Right atrium auricular region (tissue), 2 donors: ENCODE measurements at regions not wholly inside any gene's neighbourhood (a gene's known extent, or its start where the extent isn't known, plus 50 kb on each side); places are given as distances from the start of the nearest gene placed in this dataset.

Experiments
- DNase-seq: peaks from one replicate; pipeline ENCODE4 v3.0.0-alpha.2; 2019; ENCODE audit warnings: low spot score
- H3K27ac ChIP-seq, 2 donors: fragments of 200-600 bp; sonication (generic); 1 replicate in 1 of 2; 2 replicates in 1 of 2; pipeline ENCODE4 v1.5.1; 2016 to 2019
- H3K27me3 ChIP-seq, 2 donors: fragments of 200-600 bp; sonication (generic); one replicate each; pipeline versions ENCODE4 v1.5.1 to v1.6.0; 2017 to 2019
- H3K36me3 ChIP-seq: fragments of 200-600 bp; sonication (generic); one replicate; pipeline ENCODE4 v1.5.1; 2016
- H3K4me1 ChIP-seq, 2 donors: fragments of 200-600 bp; sonication (generic); one replicate each; pipeline versions ENCODE4 v1.5.1 to v1.6.0; 2017 to 2019
- H3K4me3 ChIP-seq, 2 donors: fragments of 200-600 bp; sonication (generic); 1 replicate in 1 of 2; 2 replicates in 1 of 2; pipeline ENCODE4 v1.5.1; 2017 to 2019; ENCODE audit warnings: mild to moderate bottlenecking in 1 of 2, moderate library complexity in 1 of 2
- H3K9me3 ChIP-seq, 2 donors: fragments of 200-600 bp; sonication (generic); one replicate each; pipeline ENCODE4 v1.5.1; 2019
- CTCF ChIP-seq, 2 donors: fragments of 200-600 bp; sonication (generic); IDR thresholded peaks; one replicate each; pipeline ENCODE4 v1.5.1; 2019; ENCODE audit warnings: antibody characterized with exemption in 2 of 2

DNA sequence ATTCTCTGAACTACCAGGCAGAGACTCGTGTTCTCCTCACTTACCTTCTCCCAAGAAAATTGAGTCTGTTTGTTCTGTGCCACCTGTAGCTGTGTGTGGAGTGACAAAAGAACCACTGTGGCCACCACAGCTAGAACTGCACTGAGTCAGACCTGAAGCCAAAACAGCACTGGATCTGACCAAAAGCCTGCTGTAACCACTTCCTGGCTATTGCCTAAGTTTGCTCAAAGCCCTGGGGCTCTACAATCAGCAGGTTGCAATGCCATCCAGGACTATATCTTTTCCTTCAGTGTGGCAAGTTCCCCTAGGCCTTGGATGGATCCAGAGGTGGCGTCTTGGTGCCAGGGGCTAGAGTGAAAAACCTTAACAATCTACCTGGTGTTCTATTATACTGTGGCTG is 449.1 kb downstream of the FAM133A start:
- no peaks in the 10 kb centered on the region for H3K4me1 ChIP-seq
- no peak overlapping the region for H3K4me3 ChIP-seq
- H3K27me3 ChIP-seq, result no peaks in the 10 kb centered on the region
- H3K9me3 ChIP-seq, result no peaks in the 10 kb centered on the region
- TF ChIP-seq CTCF (IDR thresholded peaks at IDR 0.05), result no peak
- DNase-seq, result no peak
- H3K36me3 ChIP-seq, result no peaks in the 10 kb centered on the region
- H3K27ac ChIP-seq, result no peak overlapping the region

- Histone ChIP-seq H3K4me3 (no peak overlapping the region), H3K27ac (no peak overlapping the region), H3K27me3 (no peaks in the 10 kb centered on the region), H3K36me3 (no peaks in the 10 kb centered on the region), H3K9me3 (no peaks in the 10 kb centered on the region), H3K4me1 (no peaks in the 10 kb centered on the region)
- DNase-seq, result no peak
- TF ChIP-seq CTCF (IDR thresholded peaks at IDR 0.05), result no peak
These were observed 489.0 kb downstream of the FAM133A start for GRCh38 chrX:94162971-94163370.

DNA sequence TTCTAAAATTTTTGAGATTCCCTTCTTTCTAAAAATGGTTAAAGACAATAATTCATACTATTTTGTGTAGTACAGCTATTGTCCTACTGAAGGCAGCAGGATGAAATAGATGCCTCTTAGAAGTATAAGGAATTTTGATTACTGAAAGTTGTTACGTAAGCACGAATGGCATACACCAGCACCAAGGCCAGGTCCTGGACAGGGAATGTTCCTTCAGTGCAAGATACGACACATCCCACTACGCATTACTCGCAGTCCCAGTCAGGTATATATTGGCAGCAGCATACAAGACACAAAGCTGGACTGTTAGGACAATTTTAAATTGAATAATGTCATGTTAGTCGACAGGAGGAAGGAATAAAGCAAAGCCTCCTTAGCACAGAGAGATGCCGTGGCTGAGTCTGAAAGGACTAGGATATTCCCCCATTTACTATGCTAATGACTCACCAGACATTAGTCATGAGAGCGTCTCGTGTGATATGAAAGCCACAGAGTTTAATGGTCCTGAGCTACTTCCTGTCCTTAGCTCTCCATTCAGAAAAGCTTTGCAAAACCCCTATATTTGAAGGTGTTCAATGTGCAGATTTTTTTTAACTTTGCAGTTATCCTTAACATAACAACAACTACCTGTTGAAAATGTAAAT is 504.3 kb downstream of the FAM133A start:
- Histone ChIP-seq H3K4me3 (no peak overlapping the region), H3K27ac (no peak overlapping the region), H3K36me3 (no peaks in the 10 kb centered on the region), H3K9me3 (peaks cover 0 to 6% of the 10 kb centered on the region in 2 donors), H3K4me1 (no peaks in the 10 kb centered on the region), H3K27me3 (no peaks in the 10 kb centered on the region)
- no peak for TF ChIP-seq CTCF (IDR thresholded peaks at IDR 0.05)
- no peak for DNase-seq

GRCh38 chrX:94204524-94204923 is 530.5 kb downstream of the FAM133A start:
- Histone ChIP-seq H3K36me3 (no peaks in the 10 kb centered on the region), H3K9me3 (no peaks in the 10 kb centered on the region), H3K27me3 (no peaks in the 10 kb centered on the region), H3K4me1 (no peaks in the 10 kb centered on the region), H3K27ac (no peak overlapping the region), H3K4me3 (no peak overlapping the region)
- no peak for DNase-seq
- TF ChIP-seq CTCF (IDR thresholded peaks at IDR 0.05), result no peak

DNA sequence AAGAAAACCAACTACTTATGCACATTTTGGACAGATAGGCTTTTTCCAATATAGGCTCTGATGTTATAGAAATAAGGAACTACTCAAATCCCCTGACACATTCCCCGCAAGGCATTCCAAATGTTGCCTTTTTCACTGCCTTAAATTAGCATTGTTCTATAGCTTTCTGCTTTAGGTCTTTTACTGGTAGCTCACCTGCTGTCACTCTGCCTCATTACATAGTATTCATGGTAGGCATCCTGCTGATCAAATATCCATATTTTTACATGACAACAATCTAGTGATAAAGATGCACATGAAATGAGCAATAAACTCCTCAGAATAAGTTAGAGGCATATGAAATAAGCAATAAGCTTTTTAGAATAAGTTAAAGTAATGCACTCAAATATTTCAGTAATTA is 542.7 kb downstream of the FAM133A start:
- DNase-seq, result no peak
- no peak overlapping the region for H3K4me3 ChIP-seq
- TF ChIP-seq CTCF (IDR thresholded peaks at IDR 0.05), result no peak

GRCh38 chrX:94252211-94252610 is 578.2 kb downstream of the FAM133A start:
- Histone ChIP-seq H3K9me3 (no peaks in the 10 kb centered on the region), H3K27ac (no peak overlapping the region), H3K4me3 (no peak overlapping the region), H3K4me1 (no peaks in the 10 kb centered on the region), H3K36me3 (no peaks in the 10 kb centered on the region), H3K27me3 (no peaks in the 10 kb centered on the region)
- DNase-seq, result no peak
- no peak for TF ChIP-seq CTCF (IDR thresholded peaks at IDR 0.05)

More for the DNA sequence above, 542.7 kb downstream of the FAM133A start:
- Histone ChIP-seq H3K9me3 (no peaks in the 10 kb centered on the region), H3K27ac (no peak overlapping the region), H3K4me1 (no peaks in the 10 kb centered on the region), H3K27me3 (no peaks in the 10 kb centered on the region), H3K36me3 (no peaks in the 10 kb centered on the region)
